Astrocyte of the spinal cord (primary cell): ENCODE measurements at regions not wholly inside any gene's neighbourhood (a gene's known extent, or its start where the extent isn't known, plus 50 kb on each side); places are given as distances from the start of the nearest gene placed in this dataset.

Experiments used
- DNase-seq: peaks from one replicate; pipeline ENCODE4 v3.0.0; 2011; ENCODE audit warnings: low read depth, low spot score
- H3K4me3 ChIP-seq: 2 replicates; pipeline ENCODE4 v1.5.1; 2011; ENCODE audit warnings: low read depth, mild to moderate bottlenecking, low read length, moderate library complexity
- CTCF ChIP-seq: IDR thresholded peaks from 2 replicates; pipeline ENCODE4 v1.5.1; 2012; ENCODE audit warnings: low read depth, mild to moderate bottlenecking, low read length, inconsistent platforms
- in situ Hi-C: cut with HindIII; loops from 2 replicates; pipeline ENCODE4 v1.10.0; 2017; ENCODE audit warnings: low sequenced_read_pairs

GRCh38 chr3:164186095-164186494, 892.2 kb downstream of the SI start:
- in situ Hi-C loops = no loop called here
- H3K4me3 ChIP-seq = no peak overlapping the region
- DNase-seq = no peak
- TF ChIP-seq CTCF = no peak

DNA sequence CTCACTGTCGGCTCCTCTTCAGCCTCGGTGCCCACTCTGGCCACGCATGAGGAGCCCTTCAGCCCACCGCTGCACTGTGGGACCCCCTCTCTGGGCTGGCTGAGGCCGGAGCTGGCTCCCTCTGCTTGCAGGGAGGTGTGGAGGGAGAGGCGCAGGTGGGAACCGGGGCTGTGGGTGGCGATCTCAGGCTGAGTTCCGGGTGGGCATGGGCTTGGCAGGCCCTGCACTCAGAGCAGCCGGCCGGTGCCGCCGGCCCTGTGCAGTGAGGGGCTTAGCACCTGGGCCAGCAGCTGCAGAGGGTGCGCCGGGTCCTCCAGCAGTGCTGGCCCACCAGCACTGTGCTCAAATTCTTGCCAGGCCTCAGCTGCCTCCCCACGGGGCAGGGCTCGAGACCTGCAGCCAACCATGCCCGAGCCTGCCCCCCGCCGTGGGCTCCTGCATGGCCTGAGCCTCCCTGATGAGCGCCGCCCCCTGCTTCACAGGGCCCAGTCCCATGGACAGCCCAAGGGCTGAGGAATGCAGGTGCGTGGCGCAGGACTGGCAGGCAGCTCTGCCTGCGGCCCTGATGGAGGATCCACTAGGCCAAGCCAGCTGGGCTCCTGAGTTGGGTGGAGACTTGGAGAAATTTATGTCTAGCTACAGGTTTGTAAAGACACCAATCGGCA, 899.1 kb downstream of the SI start:
- DNase-seq = no peak
- no peak overlapping the region for H3K4me3 ChIP-seq
- in situ Hi-C loops = no loop called here
- no peak for TF ChIP-seq CTCF

DNA sequence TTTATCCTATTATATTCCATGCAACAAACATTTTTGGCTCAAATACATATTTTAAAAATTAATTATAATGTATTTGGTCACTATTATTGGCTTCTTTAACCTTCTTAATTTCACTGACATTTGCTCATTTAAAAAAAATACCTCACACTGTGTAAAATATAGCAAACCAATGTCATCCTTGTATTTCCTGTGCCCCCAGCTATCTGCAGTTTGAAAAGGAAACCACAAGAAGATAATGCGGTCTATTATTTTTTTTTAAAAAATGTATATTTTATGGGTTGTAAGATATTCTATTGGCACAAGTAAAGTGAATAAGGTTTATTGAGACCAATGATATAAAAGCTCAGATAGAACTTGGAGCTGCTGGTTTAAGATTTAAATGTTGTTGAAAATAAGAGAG, 904.2 kb downstream of the SI start:
- DNase-seq = no peak
- no peak for TF ChIP-seq CTCF
- H3K4me3 ChIP-seq = no peak overlapping the region
- in situ Hi-C loops = no loop called here

GRCh38 chr3:164155400-164155799, 922.9 kb downstream of the SI start:
- in situ Hi-C loops = no loop called here
- H3K4me3 ChIP-seq = no peak overlapping the region
- no peak for DNase-seq
- TF ChIP-seq CTCF = no peak

- no peak for DNase-seq
- no peak overlapping the region for H3K4me3 ChIP-seq
- in situ Hi-C loops = no loop called here
- TF ChIP-seq CTCF = no peak
Observed at GRCh38 chr3:164144824-164145223, 933.5 kb downstream of the SI start.

GRCh38 chr3:164132878-164133277, 945.4 kb downstream of the SI start:
- no peak for DNase-seq
- H3K4me3 ChIP-seq = no peak overlapping the region
- in situ Hi-C loops = no loop called here
- TF ChIP-seq CTCF = no peak
